HG02763 (cell line): ENCODE measurements at regions not wholly inside any gene's neighbourhood (a gene's known extent, or its start where the extent isn't known, plus 50 kb on each side); places are given as distances from the start of the nearest gene placed in this dataset.
"Not testable (repeated sequence)": the region's sequence is repeated elsewhere in the genome, so short reads cannot be mapped to it uniquely, and the experiment has no call there.

ENCODE experiments used
- ATAC-seq: cut with Tn5 transposase; IDR thresholded peaks from one replicate; pipeline ENCODE4 v1.9.1; 2021; ENCODE audit warnings: mild to moderate bottlenecking, moderate library complexity; ENCODE audit not compliant: unreplicated experiment

- ATAC-seq, result not testable (repeated sequence)
Measured at GRCh38 chr9:85878872-85879597, 61.9 kb upstream of the NAA35 start.

- not testable (repeated sequence) for ATAC-seq
Measured at GRCh38 chr9:85880507-85880906, 60.4 kb upstream of the NAA35 start.

DNA sequence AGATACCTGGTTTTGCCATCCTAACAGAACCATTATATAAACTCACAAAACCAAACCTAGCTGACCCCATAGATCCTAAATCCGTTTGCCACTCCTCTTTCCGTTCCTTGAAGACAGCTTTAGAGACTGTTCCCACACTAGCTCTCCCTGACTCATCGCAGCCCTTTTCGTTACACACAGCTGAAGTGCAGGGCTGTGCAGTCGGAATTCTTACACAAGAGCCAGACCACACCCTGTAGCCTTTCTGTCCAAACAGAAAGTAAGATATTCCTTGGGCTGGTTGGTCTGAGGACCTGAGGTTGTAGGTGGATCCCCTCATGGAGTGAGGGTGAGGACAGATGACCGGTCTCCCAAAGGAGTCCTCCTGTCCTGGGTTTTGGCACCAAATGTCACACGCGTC is 56.7 kb upstream of the NAA35 start:
- no peak for ATAC-seq

GRCh38 chr9:85890962-85891361 is 50.0 kb upstream of the NAA35 start:
- no peak for ATAC-seq
